Cardiac septum (tissue), 1 donor: ENCODE measurements at regions not wholly inside any gene's neighbourhood (a gene's known extent, or its start where the extent isn't known, plus 50 kb on each side); places are given as distances from the start of the nearest gene placed in this dataset.

Experiments used
- DNase-seq: peaks from one replicate; pipeline ENCODE4 v3.0.0-alpha.2; 2020; ENCODE audit warnings: low spot score
- intact Hi-C: fragments of 100-400 bp; cut with DNase I; formaldehyde crosslinking; loops from one replicate; pipeline ENCODE4 v1.14.0; 2022
- donor health status: DM: no; HTN: no; CAD: no.

- intact Hi-C loops: no loop called here
- no peak for DNase-seq
Measured at GRCh38 chr2:145366341-145366740, 846.4 kb upstream of the ZEB2 start.

- intact Hi-C loops: no loop called here
- no peak for DNase-seq
Measured at GRCh38 chr2:145360129-145360790, 840.3 kb upstream of the ZEB2 start.

DNA sequence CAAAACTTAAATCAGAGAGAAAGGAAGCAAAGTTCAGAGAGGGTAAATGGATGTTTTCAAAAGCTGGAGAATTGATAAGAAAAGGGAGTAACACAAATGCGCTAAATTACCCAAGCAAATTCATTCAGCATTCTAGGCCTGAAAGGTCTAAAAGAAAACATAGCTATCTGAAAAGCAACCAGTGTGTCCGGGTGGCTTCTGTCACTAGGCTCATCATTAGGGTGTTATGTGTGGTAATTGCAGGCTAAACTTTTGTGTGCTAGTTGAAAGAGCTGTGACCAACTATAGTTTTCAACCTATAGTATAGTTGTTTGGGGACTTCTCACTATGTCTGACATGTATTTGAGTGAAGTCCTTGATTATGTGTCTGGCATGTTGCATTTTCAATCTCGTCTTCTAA is 839.6 kb upstream of the ZEB2 start:
- DNase-seq: no peak
- intact Hi-C loops: no loop called here

DNA sequence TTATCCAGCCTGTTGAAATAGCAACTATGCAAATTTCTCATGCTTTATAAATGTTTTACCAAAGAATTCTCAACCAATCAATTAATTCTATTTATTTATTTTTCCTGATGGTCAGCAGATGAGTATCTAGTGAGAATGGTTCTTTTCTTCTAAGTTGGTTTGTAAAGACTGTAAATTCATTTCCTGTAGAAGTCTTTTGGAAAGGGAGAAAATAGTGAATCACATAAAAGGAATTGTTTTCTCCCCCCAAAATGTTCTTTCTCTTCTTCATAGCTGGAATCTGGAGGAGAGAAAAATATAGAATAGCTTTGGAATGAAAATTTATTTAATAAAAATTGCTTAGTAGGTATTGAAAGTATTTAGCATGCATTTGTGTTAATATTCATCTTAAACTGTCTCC is 836.1 kb upstream of the ZEB2 start:
- intact Hi-C loops: no loop called here
- no peak for DNase-seq

GRCh38 chr2:145352484-145352883 is 832.6 kb upstream of the ZEB2 start:
- intact Hi-C loops: no loop called here
- DNase-seq: no peak

- no peak for DNase-seq
- intact Hi-C loops: no loop called here
Measured at GRCh38 chr2:145351864-145352425, 832.0 kb upstream of the ZEB2 start.

DNA sequence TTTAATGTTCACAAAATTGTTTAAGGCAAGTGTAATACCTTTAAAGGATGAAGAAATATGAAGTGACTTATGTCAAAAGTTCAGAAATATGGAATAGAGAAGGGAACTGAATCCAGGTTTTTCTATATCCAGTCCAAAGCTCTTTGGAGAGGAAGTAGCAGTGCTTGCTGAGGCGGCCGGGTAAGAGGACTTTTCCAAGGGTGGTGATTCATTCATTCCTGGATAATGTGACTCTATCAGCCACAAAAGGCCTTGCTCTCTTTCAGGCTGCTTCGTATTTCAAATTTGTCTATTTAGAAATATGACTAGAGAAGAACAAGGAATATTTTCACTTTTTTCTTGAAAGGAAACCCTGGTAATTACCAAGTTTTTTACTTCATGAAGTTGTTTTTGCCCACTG is 830.1 kb upstream of the ZEB2 start:
- no peak for DNase-seq
- intact Hi-C loops: no loop called here

- intact Hi-C loops: no loop called here
- no peak for DNase-seq
Measured at GRCh38 chr2:145344076-145344724, 824.3 kb upstream of the ZEB2 start.

GRCh38 chr2:145343287-145343686 is 823.4 kb upstream of the ZEB2 start:
- intact Hi-C loops: no loop called here
- no peak for DNase-seq

DNA sequence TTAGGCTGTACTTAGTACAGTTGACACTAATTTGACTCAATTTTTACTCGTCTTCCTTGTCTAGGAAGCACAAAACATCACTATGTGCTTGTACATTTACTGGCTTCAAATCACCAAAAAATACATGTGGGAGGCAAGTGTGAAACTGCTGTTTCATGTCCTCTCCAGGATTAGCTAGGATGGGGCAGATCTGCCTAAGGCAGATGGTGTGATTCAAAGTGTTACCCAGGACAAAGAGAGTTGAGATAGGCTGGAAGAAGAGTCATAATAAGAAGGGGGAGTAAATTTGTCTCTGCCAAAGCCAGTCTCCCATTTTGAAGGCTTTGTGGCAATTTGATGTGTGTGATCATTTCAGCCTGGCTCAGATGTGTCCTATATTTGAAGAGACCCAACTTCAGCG is 821.6 kb upstream of the ZEB2 start:
- no peak for DNase-seq
- intact Hi-C loops: no loop called here

DNA sequence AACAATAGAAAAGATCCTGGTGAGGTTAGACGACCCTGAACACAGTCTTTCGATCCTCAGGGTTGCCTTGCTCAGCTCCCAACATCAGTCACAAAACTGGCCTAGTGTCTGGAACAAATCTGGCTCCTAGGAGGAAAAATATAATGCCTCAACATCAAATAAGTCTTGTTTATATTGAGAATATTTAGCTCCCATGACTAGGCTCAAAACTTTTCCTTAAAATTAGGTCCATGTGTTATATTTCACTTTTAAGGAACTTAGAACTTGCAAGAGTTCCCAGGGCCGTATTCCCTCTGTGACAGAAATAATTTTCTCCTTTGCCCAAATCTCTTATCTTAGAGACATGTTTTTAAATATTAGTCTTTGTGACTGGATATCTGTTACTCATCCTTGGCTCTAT is 819.7 kb upstream of the ZEB2 start:
- intact Hi-C loops: no loop called here

DNA sequence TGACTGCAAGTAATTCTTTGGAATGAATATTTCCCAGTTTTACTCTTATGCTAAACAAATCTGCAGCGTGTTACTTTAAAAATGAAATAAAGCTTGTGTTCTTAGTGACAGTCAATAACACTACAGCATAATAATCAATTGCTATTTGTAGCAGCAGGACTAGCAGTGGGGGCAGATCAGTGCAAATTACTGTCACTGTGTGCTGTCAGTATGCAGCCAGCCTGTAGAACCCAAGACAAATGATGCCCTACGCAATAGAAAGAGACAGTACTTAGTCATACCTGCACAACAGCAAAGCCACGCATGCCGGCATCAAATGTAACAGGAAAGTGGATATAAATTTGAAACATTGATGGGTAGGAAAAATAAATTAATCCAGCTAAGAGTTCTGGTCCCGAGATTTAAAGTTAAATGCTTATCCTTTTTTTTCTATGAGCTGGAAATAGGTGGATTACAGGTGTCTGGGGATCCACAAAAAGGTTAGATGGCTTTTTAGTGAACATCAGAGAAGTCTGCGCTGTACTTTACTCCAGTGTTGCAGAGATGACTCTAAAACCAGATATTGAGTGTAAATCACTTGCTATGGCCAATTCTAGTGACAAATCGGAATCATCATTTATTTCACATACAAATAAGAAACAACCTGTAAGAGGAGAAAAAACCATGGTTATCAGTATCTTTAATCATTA is 812.4 kb upstream of the ZEB2 start:
- DNase-seq: no peak
- intact Hi-C loops: no loop called here

More for the DNA sequence above, 819.7 kb upstream of the ZEB2 start:
- no peak for DNase-seq

DNA sequence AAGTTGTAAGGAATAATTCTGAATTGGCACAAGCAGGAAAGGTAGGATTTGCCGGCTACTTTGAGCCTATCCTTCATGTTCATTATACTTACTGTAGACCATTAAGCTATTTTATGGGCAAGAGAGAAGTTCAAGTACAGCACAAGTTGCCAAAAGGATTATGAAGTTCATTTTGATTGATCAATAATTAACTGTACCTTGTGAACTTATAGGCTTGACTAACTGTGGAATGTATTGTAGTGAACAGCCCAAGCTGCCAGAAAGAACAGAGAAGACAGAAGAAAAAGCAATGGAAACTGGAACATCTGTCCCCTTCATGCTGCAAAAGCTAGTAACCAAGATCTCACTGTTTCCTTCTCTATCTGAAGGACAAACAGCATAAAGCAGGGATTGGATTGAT is 810.1 kb upstream of the ZEB2 start:
- DNase-seq: no peak

DNA sequence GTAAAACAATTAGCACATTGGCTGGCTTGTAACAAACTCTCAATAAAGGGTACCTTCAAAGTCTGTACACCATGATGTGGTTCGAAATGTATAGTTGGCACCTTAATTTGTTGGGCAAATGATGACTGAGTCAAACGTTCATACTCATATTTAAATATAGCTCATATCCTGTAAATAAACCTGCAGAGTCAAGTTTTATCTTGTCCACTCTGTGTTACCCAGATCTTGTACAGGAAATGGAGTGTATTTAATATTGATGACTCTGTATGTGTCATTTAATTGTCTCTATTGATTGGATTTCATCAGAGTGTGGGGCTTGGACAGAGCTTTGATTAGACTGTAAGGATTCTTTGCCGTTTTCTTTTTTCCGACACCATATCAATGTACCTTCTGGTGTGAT is 805.6 kb upstream of the ZEB2 start:
- DNase-seq: no peak
- intact Hi-C loops: no loop called here

More for the DNA sequence above, 810.1 kb upstream of the ZEB2 start:
- intact Hi-C loops: no loop called here

GRCh38 chr2:145324748-145325147 is 804.8 kb upstream of the ZEB2 start:
- intact Hi-C loops: no loop called here
- no peak for DNase-seq

- intact Hi-C loops: no loop called here
- no peak for DNase-seq
Measured at GRCh38 chr2:145323512-145323911, 803.6 kb upstream of the ZEB2 start.

DNA sequence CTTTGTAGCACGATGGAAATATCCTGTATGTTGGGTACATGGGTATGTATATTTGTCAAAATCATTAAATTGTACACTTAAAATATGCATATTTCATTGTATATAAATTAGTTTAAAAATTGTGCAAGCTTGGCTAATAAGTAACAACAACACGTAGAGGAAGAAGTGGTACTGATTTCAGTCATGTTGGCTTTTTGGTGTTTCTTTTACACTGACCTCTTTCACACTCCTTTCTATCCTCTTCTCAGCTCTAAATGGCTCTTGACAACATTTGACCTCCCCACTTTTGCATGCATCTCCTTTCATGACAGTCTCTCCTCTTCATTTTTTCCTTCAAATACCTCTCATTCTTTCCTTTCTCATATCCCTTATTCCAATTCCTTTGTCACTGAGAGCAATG is 801.4 kb upstream of the ZEB2 start:
- DNase-seq: no peak
- intact Hi-C loops: no loop called here

- no peak for DNase-seq
- intact Hi-C loops: no loop called here
Measured at GRCh38 chr2:145316496-145316895, 796.6 kb upstream of the ZEB2 start.

DNA sequence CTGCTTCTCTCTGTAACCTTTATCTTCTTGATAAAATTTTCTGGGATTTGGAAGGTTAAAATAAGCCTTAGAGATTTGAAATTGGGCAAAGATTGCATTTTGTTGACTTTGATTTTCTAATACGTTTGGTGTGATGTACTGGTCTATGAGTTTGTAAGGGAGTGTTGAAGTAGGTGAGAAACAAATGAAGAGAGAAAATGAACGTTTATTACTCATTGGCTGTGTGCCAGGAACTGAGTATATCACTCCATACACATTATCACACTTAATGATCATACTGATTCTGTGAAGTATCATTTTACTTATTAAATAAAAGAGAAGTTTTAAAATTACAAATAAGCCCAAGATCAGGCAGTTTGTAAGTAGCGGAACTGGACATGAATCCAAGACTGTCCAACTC is 795.1 kb upstream of the ZEB2 start:
- no peak for DNase-seq
- intact Hi-C loops: no loop called here

DNA sequence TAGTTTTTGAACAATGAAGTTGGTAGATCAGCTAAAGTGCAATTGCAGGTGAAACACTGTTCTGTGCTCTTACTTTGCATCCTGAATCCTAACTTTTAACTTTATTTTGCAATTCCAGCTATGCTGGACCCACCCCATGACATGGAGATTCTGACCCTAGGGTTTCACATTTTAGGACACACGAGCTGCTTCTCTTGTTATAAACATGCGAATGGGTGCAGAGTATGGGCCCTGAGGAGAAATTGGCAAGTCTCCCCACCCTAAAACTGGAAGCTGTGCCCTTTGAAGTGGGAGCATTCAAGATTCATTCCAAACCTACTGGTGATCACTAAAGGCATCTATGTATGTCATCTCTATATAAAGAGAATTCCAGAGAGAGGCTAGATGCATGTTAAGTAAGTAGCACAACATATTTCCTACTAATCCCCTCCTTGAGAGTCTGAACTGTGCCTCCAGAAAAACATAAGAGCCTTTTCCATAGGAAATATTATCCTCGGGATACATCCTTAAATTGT is 794.3 kb upstream of the ZEB2 start:
- DNase-seq: no peak
- intact Hi-C loops: no loop called here

DNA sequence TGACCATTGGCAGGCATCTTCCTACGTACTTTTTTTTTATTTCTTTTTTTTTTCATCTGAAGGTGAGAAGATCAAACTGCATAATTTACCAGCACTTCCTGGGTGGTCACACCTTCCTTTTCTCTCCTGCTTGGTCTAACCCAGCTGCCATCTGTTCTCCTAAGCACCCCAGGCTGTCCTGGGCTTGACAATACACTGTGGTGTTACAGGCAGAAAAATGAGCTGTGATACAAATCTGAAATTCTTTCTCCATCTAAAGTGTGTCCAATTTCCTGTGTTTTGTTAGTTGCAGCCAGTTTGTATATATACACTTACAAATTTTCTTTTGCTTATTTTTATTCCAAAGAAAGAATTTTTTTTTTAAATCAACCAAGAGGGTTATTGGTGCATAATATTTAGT is 786.0 kb upstream of the ZEB2 start:
- no peak for DNase-seq
- intact Hi-C loops: no loop called here
